Transverse colon (tissue), 4 donors: ENCODE measurements at regions not wholly inside any gene's neighbourhood (a gene's known extent, or its start where the extent isn't known, plus 50 kb on each side); places are given as distances from the start of the nearest gene placed in this dataset.
"Not testable (repeated sequence)": the region's sequence is repeated elsewhere in the genome, so short reads cannot be mapped to it uniquely, and the experiment has no call there.

Source experiments
- DNase-seq: peaks from one replicate; pipeline ENCODE4 v3.0.0-alpha.2; 2019
- H3K27ac ChIP-seq, 4 donors: fragments of 200-600 bp; sonication (generic); 2 replicates each; pipeline ENCODE4 v1.5.1; 2016 to 2018; ENCODE audit warnings: inconsistent platforms in 4 of 4
- H3K27me3 ChIP-seq: fragments of 200-600 bp; sonication (generic); 2 replicates; pipeline ENCODE4 v1.5.1; 2017; ENCODE audit warnings: inconsistent platforms
- H3K36me3 ChIP-seq, 4 donors: fragments of 200-600 bp; sonication (generic); 2 replicates each; pipeline ENCODE4 v1.5.1; 2017 to 2019; ENCODE audit warnings: inconsistent platforms in 4 of 4
- H3K4me1 ChIP-seq, 4 donors: fragments of 200-600 bp; sonication (generic); 2 replicates each; pipeline ENCODE4 v1.5.1; 2017 to 2020; ENCODE audit warnings: inconsistent platforms in 4 of 4
- H3K4me3 ChIP-seq, 4 donors: fragments of 200-600 bp; sonication (generic); 1 replicate in 1 of 4; 2 replicates in 3 of 4; pipeline versions ENCODE4 v1.5.1 to v1.6.1; 2017 to 2019; ENCODE audit warnings: inconsistent platforms in 4 of 4
- H3K9me3 ChIP-seq, 2 donors: fragments of 200-600 bp; sonication (generic); 2 replicates each; pipeline ENCODE4 v1.5.1; 2017 to 2019; ENCODE audit warnings: inconsistent platforms in 2 of 2
- WGBS, 2 donors: methylation state at CpG; one replicate each; pipeline ENCODE4 v1.1.5; 2018; ENCODE audit warnings: low coverage in 1 of 2; 5-methylcytosine and 5-hydroxymethylcytosine counted together
- in situ Hi-C, 4 donors: fragments of 200-750 bp; cut with MboI; loops; one replicate each; pipeline versions ENCODE4 v1.15.0 to v1.15.1; 2017; ENCODE audit warnings: low sequenced_read_pairs in 3 of 4, low pct_ligation_motif_present in 1 of 4, low pct_unique_long_range_greater_than_20kb in 1 of 4
- intact Hi-C: fragments of 100-400 bp; cut with DNase I; formaldehyde crosslinking; loops from one replicate; pipeline ENCODE4 v1.15.1; 2023; ENCODE audit warnings: low total_unique reads

DNA sequence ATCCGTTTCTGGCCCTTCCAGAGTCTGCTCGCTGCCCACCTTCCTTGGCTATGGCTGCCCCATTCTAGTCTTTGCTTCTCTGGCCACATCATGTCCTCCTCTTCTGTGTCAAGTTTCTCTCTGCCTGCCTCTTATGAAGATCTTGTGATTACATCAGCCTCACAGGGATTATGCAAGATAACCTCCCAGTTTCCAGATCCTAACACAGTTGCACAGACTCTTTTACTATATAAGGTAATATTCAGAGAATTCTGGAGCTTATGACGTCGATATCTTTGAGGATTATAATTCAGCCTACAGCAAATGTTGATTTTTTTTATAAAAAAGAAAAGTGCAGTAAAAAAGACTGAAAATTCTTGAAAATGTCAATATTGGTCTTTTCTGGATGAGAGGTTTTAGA, 97.2 kb upstream of the CRYM start:
- intact Hi-C loops, H3K27ac ChIP-seq, in situ Hi-C loops, H3K36me3 ChIP-seq, H3K4me1 ChIP-seq, H3K9me3 ChIP-seq, DNase-seq, H3K27me3 ChIP-seq, H3K4me3 ChIP-seq: not testable (repeated sequence)
- WGBS, 2 donors, result 63 to 72% methylated on average over 2 of the region's 4 CpGs

DNA sequence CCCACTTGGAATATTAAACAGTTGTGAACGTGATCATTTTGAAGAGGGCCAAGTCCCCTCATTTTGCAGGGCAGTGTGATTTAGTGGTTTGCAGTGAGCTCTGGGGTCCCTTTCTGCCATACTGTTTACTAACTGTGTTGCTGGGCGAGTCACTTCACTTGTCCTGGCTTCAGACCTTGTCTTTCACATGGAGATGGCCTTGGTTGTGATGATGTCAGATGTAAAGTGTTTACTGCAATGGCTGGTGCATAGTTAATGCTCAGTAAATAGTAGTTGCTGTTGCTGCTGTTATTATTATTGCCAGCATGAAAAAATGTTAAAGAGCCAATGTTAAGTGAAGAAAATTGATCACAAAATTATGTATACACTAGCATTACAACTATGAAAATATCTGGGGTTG, 95.4 kb upstream of the CRYM start:
- in situ Hi-C loops, H3K4me1 ChIP-seq, intact Hi-C loops, H3K27ac ChIP-seq, DNase-seq, H3K27me3 ChIP-seq, H3K9me3 ChIP-seq, H3K36me3 ChIP-seq, H3K4me3 ChIP-seq: not testable (repeated sequence)
- 69% methylated on average over 1 of the region's 2 CpGs; no CpG with 5 or more reads in 1 of the 2 donors for WGBS, 2 donors

DNA sequence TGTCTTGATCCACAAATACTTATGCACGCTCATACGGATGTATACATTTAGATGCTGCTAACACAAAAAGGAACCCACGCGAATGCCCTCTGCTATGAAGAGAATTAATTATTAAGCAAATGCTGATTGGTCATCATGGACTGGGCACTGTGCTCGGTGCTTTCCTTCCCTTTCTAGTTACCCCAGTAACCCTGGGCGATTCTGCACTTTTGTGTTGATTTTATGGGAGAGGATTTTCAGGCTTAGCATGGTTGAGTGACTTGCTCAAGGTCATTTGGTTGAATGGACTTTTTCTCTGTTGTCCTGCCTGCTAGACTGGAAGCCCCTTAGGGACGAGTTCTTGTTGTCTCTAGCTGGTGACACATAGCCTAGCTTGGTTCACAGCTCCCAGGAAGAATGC, 94.8 kb upstream of the CRYM start:
- H3K9me3 ChIP-seq, in situ Hi-C loops, DNase-seq, H3K36me3 ChIP-seq, H3K27ac ChIP-seq, H3K27me3 ChIP-seq, intact Hi-C loops, H3K4me3 ChIP-seq, H3K4me1 ChIP-seq: not testable (repeated sequence)
- WGBS, 2 donors, result 90% methylated on average over 5 of the region's 7 CpGs; no CpG with 5 or more reads in 1 of the 2 donors

DNA sequence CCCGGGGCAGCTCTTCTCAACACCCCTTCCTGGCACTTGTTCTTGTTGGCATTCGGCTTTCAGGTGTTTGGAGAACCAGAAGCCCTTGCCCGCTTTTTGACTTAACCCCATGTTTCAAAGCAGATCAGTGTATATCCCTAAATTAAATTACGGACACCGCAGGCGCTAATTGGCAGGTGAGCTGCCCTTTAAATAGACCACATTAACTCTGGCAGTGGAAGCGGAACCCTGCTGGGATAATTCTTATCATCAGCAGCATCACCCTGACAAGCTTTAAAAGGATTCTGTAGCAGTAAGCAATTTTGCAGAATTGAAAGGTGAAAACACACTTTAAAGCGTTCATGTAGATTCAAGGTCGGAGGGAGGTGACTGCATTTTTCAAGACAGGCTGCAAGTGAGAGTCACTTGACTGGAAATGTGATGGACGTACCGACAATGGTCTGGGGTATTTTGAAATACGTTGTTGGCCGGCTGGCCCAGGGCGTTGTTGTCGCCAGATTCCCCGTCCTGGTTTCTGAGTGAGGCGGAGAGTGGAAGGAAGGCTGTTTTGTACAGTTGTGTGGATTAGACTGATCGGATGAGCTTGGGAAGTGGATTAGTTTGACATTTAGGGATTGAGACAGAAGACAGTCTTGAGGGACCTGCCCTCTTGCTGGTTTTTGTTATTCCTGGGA, 94.2 kb upstream of the CRYM start:
- not testable (repeated sequence) for DNase-seq
- WGBS, 2 donors, result 94% methylated on average over 16 of the region's 18 CpGs; no CpG with 5 or more reads in 1 of the 2 donors

DNA sequence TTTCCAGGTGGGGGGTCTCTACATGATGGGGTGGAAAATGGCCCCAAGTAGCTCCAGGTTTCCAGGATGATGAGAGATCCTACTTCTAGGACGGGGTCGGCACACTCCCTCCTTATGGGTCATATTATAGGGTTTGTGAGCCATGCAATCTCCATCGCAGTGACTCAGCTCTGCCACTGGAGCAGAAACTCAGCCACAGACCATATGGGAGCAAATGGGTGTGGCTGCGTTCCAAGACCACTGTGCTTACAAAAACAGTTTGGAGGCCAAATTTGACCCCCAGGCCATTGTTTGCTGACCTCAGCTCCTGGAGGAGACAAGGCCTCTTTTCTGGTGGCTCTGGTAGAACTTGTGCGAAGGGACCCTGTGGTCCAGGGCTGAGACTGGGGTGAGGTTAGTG, 92.7 kb upstream of the CRYM start:
- DNase-seq, H3K36me3 ChIP-seq, in situ Hi-C loops, intact Hi-C loops, H3K4me1 ChIP-seq, H3K9me3 ChIP-seq, H3K4me3 ChIP-seq, H3K27me3 ChIP-seq, H3K27ac ChIP-seq: not testable (repeated sequence)
- 64% methylated on average over 5 of the region's 5 CpGs; no CpG with 5 or more reads in 1 of the 2 donors for WGBS, 2 donors

More for the DNA sequence above, 94.2 kb upstream of the CRYM start:
- H3K9me3 ChIP-seq, intact Hi-C loops, H3K4me1 ChIP-seq, in situ Hi-C loops, H3K36me3 ChIP-seq, H3K4me3 ChIP-seq, H3K27me3 ChIP-seq, H3K27ac ChIP-seq: not testable (repeated sequence)

DNA sequence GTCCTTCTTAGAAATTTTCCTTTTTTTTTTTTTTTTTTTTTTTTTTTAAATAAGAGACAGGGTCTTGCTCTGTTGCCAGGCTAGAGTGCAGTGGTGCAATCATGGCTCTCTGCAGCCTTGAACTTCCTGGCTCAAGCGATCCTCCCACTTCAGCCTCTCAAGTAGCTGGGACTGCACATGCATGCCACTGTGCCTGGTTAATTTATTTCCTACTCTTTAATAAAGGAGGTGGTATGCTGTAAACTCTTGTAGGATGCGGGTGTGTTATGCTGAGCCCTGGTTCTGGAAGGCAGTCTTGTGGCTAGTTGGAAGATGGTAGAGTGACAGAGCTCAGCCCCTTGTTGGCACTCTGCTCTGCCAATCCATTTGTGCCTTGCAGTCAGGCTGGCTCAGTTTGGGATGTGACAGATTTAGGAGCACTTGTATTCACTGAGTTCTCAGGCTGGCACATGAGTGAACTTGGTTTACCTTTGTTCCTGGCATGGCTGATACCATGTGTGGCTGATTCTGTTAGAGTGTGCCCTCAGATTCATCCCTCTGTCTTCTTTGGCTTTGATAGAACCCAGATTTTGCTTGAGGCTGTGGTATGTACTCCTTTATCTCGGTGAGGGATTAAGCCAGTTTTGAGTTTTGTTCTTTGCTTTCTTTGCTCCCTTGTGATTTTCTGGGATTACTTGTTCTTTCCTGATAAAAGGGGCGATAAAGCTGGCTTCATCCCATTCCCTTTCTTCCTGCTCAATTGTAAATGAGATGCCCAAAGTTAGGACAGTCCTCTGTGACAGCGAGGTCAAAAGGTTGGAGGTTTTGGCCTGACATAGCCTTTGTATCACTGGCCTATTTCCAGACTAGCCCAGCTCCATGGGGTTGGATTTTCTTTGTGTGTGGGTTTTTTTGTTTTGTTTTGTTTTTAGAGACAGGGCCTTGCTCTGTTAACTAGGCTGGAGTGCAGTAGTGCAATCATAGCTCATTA, 91.2 kb upstream of the CRYM start:
- DNase-seq, intact Hi-C loops, H3K4me3 ChIP-seq, in situ Hi-C loops, H3K9me3 ChIP-seq, H3K27me3 ChIP-seq, H3K36me3 ChIP-seq, H3K27ac ChIP-seq, H3K4me1 ChIP-seq: not testable (repeated sequence)
- 82% methylated on average over 3 of the region's 5 CpGs; no CpG with 5 or more reads in 1 of the 2 donors for WGBS, 2 donors

DNA sequence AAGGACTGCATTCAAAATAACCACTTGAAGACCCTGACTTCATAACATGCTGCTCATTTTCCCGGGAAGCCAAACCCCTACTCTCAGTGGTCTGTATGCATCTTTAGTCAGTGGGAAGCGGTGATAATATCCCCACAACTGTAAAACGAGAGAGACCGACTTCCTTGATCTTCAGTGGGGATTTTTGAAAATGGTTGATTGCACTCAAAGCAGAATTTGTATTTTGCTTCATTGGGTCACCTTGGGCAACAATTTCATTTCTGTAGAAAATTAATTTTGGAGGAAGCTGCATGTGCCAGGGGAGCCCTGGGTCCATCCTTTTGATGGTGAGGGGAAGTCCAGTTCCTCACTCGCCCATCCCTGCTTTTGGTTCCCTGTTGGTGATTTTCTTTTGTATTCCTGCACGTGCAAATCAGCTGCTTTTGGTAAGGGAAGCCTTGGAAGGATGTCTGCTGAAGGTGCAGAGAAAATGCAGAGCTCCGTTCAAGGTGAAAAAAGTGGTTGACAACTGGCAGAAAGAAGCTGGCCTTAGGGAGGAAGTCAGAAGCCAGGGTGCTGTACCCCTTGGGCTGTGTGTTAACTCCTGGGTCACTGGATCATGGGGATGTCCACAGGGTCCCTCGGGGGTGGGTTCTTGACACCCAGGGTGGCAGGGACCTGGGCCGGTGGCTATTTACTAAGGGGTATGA, 89.8 kb upstream of the CRYM start:
- H3K36me3 ChIP-seq, H3K4me3 ChIP-seq, DNase-seq, H3K4me1 ChIP-seq, H3K27ac ChIP-seq, in situ Hi-C loops, intact Hi-C loops, H3K27me3 ChIP-seq, H3K9me3 ChIP-seq: not testable (repeated sequence)
- 81% methylated on average over 9 of the region's 9 CpGs; no CpG with 5 or more reads in 1 of the 2 donors for WGBS, 2 donors

DNA sequence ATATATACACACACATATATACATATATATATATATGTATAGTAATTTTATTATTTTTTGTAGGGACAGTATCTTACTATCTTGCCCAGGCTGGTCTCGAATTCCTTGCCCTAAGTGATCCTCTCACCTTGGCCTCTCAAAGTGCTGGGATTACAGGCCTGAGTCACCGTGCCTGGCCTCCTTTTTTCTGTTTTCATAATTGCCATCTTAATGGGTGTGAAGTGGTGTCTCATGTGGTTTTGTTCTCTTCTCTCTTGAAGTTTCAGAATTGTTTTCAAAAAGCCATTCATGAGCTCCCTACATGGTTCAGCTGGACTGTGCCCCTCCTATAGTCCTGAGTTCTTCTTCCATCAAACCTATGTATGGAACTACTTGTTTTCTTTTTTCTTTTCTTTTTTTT, 88.9 kb upstream of the CRYM start:
- 82% methylated on average over 2 of the region's 2 CpGs; no CpG with 5 or more reads in 1 of the 2 donors for WGBS, 2 donors
- H3K27ac ChIP-seq, H3K36me3 ChIP-seq, H3K4me1 ChIP-seq, DNase-seq, in situ Hi-C loops, H3K4me3 ChIP-seq, H3K9me3 ChIP-seq, intact Hi-C loops, H3K27me3 ChIP-seq: not testable (repeated sequence)

DNA sequence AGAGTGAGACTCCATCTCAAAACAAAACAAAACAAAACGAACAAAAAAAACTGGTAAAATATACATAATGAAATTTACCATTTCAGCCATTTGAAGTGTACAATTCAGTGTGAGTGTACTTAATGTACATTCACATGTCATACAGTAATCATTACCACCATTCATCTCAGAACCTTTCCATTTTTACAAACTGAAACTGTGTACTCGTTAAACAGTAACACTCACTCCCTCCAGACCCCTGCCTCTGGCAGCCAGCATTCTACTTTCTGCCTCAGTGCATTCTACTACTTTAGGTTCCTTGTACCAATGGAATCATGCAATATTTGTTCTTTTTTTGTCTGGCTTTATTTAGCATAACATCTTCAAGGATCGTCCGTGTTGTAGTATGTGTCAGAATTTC, 87.5 kb upstream of the CRYM start:
- WGBS, 2 donors, result 75 to 86% methylated on average over 2 to 4 of the region's 4 CpGs
- intact Hi-C loops, H3K9me3 ChIP-seq: not testable (repeated sequence)

DNA sequence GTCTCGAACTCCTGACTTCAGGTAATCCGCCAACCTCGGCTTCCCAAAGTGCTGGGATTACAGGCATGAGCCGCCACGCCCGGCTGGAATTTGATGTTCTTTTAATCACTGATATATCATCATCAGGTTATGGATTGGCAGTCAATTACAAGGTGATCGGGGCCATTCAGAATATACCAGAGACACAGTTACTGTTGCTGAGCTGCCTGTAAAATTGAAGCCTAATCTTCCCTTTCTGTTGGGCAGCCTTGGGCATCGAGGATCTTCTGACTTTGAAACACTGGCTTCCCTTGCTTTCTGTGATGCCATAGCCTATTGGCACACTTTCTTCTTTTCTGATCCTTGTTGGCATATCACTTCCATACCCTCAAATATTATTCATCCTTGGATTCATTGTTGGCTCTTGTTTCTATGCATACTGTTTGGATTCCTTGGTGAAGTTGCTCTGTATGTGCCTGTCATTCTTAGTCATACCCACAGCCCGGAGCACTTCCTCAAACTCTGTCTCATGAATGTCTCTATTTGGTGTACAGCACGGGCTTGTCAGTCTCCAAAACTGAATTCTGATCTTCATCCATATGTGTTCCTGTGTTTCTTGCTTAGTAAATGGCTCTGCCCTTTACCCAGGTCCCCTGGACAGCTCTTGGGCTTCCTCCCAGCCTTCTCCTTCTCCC, 85.6 kb upstream of the CRYM start:
- H3K9me3 ChIP-seq, in situ Hi-C loops, H3K27me3 ChIP-seq, H3K27ac ChIP-seq, intact Hi-C loops, H3K4me3 ChIP-seq, H3K4me1 ChIP-seq, DNase-seq, H3K36me3 ChIP-seq: not testable (repeated sequence)
- WGBS, 2 donors, result 87% methylated on average over 10 of the region's 10 CpGs; no CpG with 5 or more reads in 1 of the 2 donors

More for the DNA sequence above, 87.5 kb upstream of the CRYM start:
- H3K27ac ChIP-seq, H3K4me3 ChIP-seq, in situ Hi-C loops, DNase-seq, H3K4me1 ChIP-seq, H3K27me3 ChIP-seq, H3K36me3 ChIP-seq: not testable (repeated sequence)
